ENCODE measurements at regions not wholly inside any gene's neighbourhood (a gene's known extent, or its start where the extent isn't known, plus 50 kb on each side); places are given as distances from the start of the nearest gene placed in this dataset.

- TF ChIP-seq CTCF (conservative IDR thresholded peaks at IDR 0.05): no peak
- no peak for TF ChIP-seq ZFX (IDR thresholded peaks at IDR 0.05)
Measured at GRCh38 chr20:57995381-57995977, 233.0 kb downstream of the ANKRD60 start.
